NCI-H1694 (cell line): ENCODE measurements at regions not wholly inside any gene's neighbourhood (a gene's known extent, or its start where the extent isn't known, plus 50 kb on each side); places are given as distances from the start of the nearest gene placed in this dataset.
"Not testable (repeated sequence)": the region's sequence is repeated elsewhere in the genome, so short reads cannot be mapped to it uniquely, and the experiment has no call there.

ENCODE experiments used
- DNase-seq: peaks from one replicate; lab custom pipeline; 2025; lab: John Stamatoyannopoulos, UW

DNA sequence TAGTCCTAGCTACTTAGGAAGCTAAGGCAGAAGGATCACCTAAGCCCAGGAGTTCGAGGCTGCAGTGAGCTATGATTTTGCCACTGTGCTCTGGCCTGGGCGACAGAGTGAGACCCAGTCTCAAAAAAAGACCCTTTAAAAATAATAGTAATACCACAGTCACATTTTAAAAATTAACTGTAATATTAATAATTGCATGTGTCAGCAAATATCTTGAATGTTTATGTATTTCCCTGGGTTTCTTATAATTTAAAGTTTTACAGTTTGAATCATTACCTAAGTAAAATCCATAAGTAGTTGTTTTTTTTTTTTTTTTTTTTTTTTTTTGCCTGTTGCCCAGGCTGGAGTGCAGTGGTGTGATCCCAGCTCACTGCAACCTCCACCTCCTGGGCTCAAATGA is 69.2 kb downstream of the LYZL2 start:
- no peak for DNase-seq

DNA sequence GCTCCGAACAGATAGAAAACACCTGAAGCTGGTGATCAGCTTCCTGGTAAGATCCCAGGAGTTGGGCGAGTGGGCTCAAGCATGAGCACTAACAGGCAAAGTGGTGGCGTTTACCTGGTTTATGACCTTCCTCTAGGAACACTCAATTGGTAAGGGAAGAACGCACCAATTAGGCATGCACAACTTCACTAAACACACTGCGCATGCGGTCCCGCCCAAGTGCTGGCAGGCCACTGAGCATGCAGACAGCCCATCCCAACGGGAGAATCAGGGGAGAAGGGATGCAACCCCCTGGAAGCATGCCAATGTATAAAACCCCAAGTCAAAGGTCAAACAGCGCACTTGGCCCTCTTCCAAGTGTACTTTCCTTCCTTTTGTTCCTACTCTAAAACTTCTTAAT is 70.4 kb downstream of the LYZL2 start:
- DNase-seq = no peak

DNA sequence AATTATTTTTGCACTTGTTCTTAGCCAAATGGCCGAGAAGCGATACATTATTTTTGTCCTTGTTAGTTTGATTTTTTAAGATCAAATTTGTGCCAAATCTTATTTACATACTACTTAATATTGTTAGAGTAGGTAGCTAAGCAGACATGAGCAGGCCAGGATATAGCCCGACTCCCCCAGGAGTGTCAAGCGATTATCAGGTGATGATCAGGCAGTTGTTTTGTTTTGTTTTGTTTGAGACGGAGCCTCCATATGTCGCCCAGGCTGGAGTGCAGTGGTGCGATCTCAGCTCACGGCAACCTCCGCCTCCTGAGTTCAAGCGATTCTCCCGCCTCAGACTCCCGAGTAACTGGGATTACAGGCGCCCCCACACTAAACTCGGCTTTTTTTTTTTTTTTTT is 71.1 kb downstream of the LYZL2 start:
- DNase-seq = no peak

DNA sequence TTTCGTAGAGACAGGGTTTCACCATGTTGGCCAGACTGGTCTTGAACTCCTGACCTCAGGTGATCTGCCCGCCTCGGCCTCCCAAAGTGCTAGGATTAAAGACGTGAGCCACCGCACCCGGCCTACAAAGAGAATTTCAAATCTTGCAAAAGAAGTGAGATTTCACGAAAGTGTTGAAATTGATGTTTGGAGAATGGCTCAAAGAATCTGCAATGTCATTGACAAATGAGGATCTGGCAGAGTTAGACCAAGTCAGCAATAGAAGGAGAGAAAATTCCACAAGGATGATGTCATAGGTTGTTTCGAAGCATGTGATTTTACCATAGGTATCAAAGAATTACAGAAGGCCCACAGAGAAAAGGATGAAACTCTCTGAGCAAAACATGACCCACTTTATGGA is 71.7 kb downstream of the LYZL2 start:
- DNase-seq = no peak

DNA sequence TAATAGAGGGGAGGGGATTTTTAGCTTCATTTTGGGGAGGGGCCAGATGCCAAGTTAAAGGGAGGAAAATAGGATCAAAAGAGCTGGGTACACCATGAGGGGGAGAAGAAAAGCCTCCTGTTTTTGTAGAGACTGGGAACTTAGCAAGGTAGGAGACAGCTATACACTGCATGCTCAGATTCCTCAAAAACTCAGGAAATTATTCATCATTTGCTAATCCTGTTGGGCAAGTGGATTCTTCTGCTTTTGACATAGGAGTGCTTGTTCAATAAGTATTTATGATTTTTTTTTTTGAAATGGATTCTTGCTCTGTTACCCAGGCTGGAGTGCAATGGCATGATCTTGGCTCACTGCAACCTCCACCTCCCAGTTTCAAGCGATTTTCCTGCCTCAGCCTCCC is 73.4 kb downstream of the LYZL2 start:
- no peak for DNase-seq

DNA sequence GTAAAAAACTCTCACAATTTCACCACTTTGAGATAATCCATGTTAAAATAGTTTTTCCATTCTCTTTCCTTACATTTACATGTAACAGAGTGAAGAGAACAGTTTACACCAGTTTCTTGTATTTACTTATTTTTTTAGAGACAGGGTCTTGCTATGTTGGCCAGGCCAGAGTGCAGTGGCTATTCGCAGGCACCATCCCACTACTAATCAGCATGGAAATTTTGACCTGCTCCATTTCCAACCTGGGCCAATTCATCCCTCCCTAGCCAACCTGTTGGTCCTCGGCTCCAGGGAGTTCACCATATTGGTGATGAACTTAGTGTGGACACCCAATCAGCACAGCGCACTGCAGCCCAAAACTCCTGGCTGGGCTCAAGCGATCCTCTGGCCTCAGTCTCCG is 74.1 kb downstream of the LYZL2 start:
- DNase-seq = no peak

DNA sequence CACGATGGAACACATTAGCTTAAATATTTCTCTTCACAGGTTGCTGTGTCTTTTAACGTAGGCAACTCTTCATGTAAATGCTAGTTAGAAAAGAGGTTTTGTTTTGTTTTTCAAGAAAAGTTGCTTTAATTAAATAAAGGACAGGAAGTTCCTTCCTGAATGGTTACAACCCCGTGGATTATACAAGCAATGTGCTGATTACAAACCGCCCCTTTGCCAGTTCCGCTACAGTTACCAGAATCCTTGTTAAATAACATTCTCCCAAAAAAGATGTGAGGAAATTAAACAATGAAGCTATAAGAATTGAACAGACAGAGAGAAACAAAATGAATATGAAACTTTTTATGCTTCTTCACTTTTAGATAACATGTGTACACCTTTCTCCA is 75.1 kb downstream of the LYZL2 start:
- DNase-seq = no peak

DNA sequence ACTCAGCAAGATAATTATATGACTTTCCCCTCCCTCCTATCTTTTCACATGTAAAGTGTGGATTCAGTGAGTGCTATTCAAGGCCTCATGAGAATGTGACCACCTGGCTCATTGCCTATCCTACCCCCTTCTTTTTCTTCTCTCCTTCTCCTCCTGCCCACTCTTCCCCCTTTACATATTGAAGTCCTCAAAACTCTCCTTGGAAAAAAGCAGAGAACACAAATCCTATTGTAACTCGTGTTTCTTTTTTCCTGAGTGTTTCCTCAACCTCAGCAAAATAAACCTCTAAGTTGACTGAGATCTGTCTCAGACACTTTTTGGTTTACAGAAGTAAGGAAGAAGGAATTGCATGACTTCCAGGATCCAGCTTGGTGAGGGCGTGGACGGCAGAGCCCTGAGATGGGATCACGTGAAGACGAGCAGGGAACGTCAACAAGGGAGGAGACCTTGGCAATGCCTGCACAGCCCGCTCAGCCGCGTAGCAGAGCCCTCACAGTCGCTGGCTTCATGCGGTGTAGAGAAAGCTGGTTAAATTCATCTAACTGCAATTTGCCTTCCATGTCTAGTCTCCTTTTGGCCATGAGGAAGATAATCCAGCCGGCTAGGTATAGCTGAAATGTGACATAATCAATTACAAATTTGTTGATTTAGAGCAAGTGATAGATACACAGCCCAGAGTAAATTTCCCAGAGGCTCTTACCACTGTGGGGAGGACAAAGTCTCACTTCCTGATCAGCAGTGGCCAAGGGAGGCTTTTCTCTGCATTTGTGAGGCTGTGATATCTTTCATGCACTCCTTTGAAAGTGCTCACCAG is 75.7 kb downstream of the LYZL2 start:
- no peak for DNase-seq

DNA sequence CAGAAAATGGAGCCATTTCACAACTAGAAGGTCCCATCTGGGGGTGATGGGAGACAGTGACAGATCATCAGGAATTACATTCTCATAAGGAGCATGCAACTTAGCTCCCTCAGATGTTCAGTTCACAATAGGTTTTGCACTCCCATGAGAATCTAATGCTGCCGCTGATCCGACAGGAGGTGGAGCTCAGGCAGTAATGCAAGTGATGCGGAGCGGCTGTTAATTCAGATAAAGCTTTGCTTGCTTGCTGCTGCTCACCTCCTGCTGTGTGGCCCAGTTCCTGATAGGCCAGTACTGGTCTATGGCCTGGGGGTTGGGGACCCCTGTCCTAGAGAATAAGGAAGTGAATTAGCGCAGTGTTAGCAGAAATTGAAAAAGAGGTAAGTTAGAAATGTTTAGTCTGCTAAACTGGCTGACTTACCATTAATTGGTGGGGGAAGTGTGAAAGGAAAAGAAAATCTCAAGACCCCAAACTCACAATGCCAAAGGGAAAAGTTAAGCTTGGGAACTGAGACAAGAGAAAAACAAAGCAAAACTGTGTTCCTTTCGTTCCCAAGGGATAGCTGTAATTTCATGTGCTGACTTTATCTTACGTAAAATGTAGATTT is 76.4 kb downstream of the LYZL2 start:
- no peak for DNase-seq

DNA sequence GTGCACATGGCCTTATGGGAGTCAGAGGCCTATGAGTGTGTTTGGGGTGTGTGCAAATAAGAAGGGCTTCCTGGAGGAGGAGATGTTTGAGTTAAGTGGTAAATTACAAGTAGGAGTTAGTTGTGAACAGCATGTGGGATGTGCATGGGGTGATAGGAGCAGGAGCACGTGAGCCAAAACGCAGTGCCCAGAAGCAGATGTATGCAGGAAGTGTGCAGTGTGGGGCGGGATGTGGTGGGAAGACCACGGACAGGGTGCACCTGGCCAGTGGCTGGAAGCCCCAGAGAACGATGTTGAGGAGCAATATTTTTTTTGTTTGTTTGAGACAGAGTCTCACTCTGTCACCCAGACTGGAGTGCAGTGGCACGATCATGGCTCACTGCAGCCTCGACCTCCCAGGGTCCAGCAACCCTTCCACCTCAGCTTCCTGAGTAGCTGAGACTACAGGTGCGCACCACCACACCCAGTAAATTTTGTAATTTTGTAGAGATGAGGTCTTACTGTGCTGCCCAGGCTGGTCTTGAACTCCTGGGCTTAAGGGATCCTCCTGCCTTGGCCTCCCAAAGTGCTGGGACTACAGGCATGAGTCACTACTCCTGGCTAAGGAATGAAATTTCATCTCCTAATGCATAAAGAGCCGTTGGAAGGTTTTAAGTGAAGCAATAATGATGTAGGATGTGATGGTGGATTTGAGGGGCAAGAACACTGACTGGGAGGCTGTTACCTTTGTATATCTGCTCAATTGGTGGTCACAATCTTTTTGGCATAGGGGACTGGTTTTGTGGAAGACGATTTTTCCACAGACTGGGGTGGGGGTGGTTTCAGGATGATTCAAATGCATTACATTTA is 78.4 kb downstream of the LYZL2 start:
- DNase-seq = no peak

DNA sequence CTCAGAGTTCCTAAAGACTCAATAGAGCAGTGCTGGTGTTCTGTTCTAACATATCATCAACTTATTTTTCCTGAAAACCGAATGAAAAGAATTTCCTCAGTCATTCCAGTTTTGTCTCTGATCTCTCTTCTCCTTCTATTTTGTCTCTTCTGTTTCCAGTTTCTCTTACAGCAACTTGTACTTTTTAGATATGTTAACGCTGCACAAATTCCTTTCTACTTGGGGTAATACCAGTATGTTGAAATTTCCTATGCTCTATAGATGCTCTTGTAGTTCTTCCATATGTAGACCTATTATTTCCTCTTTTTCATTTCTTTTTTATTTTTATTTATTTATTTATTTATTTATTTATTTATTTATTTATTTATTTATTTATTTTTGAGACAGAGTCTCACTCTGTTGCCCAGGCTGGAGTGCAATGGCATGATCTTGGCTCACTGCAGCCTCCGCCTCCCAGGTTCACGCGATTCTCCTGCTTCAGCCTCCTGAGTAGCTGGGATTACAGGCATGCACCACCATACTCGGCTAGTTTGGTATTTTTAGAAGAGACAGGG is 80.3 kb downstream of the LYZL2 start:
- not testable (repeated sequence) for DNase-seq

DNA sequence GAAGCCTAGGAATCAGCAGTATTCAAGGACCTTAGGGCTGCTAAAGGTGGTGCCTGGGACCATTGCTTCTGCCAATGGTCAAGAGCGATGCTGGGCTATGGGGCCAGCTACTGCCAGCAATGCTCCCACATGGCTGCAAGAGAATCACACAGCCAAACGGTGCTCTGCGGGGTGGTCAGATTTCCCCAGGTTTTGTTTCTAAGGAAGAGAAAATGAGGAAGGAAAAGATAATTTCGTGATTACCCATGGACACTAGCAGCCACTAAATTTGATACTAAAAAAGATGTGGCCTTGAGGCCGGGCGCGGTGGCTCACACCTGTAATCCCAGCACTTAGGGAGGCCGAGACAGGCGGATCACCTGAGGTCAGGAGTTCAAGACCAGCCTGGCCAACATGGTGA is 83.0 kb downstream of the LYZL2 start:
- DNase-seq = no peak

DNA sequence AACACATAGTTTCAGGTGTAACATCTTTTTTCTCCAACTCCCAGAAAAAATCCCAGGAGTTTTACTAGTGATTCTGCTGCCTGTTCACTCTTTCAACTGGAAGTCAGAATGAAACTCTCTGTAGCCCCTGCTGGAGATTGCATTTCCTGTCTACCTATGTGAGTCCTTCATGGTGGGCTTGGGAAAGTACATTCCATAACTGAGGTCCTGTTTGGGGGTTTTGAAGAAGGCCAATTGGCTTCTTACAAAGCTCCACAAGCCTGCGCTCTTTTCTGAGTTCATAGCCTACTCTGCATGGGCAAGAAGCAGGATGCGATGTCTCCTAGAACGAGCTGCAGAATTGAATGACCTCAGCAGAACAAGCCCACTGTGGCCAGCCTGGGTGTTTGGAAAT is 86.7 kb downstream of the LYZL2 start:
- DNase-seq = no peak

DNA sequence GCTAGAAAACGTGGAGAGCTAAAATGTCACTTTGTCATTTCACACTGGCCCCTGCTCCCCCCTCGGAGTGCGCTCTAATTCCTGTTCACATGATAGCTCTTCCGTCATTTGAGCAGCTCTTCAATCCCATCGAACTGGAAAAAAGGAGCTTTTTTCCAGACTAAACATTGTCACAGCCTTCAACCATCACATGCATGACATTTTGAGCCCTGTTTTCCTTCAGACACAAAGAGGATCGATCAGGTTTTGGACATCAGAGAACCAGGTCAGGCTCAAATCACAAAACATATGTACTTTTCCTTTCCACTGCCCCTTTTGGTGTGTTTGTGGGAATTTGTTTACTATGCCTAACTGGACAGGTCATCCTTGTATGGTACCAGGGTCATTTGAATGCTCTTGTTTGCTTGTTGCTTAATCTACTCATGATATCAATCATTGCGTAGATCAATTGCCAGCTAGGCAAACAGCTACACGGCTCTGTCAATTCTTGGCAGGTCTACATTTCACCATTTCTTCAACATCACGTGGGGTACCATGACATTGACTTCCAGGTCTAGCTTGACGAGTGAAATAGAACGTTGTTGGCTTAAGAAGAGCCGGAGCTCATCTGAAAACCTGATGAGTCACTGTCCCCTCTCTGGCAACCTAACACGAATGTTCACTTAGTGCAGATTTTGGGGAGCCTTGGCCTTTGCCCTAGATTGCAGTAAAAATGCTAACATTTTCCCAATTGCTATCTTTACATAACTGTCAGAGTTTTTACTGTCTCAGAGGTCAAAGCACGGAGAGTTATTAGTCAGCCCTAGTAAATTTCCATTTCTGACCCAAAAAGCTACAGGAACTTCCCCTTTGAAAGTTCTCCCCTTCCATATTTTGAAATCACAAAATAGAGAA is 87.3 kb downstream of the LYZL2 start:
- DNase-seq = no peak

DNA sequence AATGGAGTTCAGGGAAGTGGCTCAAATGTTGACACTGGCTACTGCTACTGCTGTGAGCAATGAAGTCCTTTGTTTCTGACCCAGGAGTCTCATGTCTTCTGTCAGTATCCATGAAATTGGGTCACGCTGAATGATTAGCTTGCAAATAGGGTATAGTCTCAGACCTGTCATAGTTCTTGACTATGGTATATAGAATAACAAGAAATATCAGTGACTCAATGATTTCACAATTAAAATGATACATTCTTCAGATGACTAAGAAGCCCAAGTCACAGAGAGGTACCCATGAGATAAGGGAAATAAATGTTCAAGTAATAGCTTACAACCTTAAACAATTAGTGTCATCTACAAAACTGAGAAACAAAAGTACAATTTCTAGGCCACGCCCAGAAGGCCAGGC is 89.3 kb downstream of the LYZL2 start:
- DNase-seq = no peak

DNA sequence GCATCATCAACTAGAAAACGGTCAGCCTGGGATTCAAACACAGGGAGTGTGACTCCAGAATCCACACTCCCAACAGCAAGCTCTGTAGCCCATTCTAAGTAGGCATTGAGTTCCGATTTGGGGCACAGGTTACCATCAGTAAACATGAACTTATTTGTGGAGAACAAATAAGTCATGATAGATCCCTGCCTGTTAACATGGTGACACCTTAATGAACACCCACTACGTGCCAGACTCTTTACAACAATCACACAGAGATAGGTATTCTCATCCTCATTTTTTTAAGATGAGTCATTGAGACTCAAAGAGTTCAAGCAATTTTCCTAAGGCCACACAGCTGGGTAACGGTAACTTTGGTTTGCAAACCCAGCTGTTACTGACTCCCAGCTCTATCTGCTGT is 91.5 kb downstream of the LYZL2 start:
- DNase-seq = no peak

DNA sequence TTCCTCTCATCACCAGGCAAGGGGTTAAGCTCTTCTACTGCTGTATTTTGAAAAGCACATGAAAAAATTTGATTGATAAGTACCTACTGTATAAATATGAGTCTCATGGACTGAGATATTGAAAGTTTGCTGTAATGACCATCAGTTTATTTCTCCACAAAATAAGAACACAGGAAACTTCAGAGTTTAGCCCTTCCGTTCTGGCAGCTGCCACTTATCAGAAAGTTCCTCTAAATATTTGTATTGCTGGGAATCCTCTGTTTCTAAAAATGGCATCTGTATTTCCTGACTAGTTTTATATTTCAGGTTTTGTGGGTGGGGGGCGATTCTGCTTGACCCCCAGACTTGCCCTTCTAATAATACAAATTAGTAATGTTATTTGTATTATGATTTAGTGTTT is 92.0 kb downstream of the LYZL2 start:
- DNase-seq = no peak

DNA sequence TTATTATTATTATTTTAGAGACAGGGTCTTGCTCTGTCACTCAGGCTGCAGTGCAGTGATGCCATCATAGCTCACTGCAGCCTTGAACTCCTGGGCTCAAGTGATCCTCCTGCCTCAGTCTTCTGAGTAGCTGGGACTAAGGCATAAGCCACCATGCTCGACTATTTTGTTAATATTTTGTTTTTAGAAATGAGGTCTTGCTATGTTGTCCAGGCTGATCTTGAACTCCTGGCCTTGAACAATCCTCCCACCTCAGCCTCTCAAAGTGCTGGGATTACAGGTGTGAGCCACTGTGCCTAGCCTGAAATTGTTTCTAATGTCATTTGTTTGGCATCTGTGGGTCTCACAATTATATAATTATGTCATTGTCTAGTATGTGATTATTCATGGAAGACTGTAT is 92.4 kb downstream of the LYZL2 start:
- not testable (repeated sequence) for DNase-seq

DNA sequence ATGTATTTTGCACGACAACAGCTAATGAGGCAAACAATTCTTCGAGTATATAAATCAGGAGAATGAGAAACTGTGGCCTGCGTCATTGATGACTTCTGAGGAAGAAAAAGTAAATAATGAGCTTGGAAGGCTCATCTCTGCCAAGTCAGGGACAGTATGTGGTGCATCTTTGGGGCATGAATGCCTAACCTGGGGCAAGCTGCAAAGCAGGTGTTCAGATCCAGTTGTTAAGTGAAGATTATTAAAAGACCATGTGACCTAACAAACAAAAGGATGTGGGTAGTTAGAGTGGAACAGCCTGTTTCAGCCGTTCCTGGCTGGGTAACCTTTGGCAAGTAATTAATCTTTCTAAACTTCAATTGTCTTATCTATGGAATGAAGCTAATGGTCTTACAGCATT is 93.0 kb downstream of the LYZL2 start:
- no peak for DNase-seq

DNA sequence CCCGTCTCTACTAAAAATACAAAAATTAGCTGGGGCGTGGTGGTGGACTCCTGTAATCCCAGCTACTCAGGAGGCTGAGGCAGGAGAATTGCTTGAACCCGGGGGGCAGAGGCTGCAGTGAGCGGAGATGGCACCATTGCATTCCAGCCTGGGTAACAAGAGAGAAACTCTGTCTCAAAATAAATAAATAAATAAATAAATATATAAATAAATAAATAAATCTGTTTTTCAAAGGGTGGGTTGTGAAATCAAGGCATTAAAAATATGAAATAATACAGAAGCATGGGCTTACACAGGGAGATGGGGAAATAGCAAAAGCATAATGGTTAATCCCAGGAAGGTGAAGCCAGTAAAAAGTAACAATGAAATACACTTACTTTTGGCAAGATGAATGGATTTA is 93.9 kb downstream of the LYZL2 start:
- DNase-seq = no peak

DNA sequence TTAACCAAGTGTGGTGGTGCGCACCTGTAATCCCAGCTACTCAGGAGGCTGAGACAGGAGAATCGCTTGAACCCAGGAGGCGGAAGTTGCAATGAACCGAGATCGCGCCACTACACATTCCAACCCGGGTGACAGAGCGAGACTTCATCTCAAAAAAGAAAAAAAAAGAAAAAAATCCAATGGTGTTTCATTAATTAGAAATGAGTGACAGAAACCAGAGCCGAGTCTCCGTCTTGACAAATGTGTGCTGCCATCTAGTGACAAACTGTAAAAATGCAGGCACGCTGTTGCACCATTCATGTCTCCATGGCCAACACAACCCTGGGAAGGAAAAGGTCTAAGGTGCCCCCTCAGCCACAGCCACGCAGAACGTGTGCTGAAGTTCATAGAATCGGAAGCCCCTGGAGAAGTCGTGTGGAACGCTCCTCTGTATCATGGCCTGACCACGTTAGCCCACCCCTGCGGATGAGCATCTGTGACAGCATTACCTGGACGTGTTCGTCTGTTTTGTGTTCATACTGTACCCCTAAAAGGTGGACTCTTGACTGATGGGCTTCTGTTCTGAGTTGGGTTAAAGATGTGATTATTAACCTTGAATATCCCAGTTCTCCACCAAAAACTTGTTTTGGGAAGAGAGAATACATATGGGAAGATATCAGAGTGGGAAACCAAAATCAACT is 94.9 kb downstream of the LYZL2 start:
- DNase-seq = peak; percentile 63
